IMR-90 (cell line): ENCODE measurements at regions not wholly inside any gene's neighbourhood (a gene's known extent, or its start where the extent isn't known, plus 50 kb on each side); places are given as distances from the start of the nearest gene placed in this dataset.

ENCODE experiments used
- ATAC-seq: fragments of 200-7000 bp; cut with Tn5 transposase; 2 replicates; pipeline ENCODE4 v1.9.1; 2020; ENCODE audit warnings: low read depth, mild to moderate bottlenecking, moderate library complexity
- BruUV-seq: library from RNA; stranded (reverse); fragments of 400-500 nt; replicated peaks from 2 replicates; lab custom pipeline; 2021; lab: Mats Ljungman, UMichigan
- CTCF ChIA-PET: fragments of 300-600 bp; formaldehyde crosslinking; extraction: SDS; loops from one replicate; lab custom pipeline; 2021; ENCODE audit warnings: antibody characterized with exemption; lab: Yijun Ruan, JAX
- POLR2A ChIA-PET: fragments of 300-600 bp; sonication (Branson Sonifier 250); formaldehyde crosslinking; loops from one replicate; lab custom pipeline; 2022; ENCODE audit warnings: antibody characterized with exemption; ENCODE audit not compliant: unreplicated experiment; lab: Charles Lee
- DNase-seq: peaks from one replicate; pipeline ENCODE4 v3.0.0; 2013
- H2AFZ ChIP-seq: replicated peaks from 2 replicates; pipeline ENCODE3; 2013; ENCODE audit warnings: low read length, mild to moderate bottlenecking; ENCODE audit not compliant: poor library complexity
- H2AK5ac ChIP-seq: 2 replicates; pipeline ENCODE4 v1.6.1; 2013; ENCODE audit warnings: low read depth, low read length, inconsistent platforms
- H2AK9ac ChIP-seq: replicated peaks from 2 replicates; pipeline ENCODE3; 2013; ENCODE audit warnings: mild to moderate bottlenecking, low read depth, low read length, moderate library complexity; ENCODE audit not compliant: poor library complexity
- H2BK120ac ChIP-seq: 2 replicates; pipeline ENCODE4 v1.6.1; 2013; ENCODE audit warnings: low read depth, low read length, inconsistent platforms
- H2BK15ac ChIP-seq: 3 replicates; pipeline ENCODE4 v1.6.1; 2013; ENCODE audit warnings: low read depth, low read length, inconsistent platforms
- H2BK20ac ChIP-seq: 2 replicates; pipeline ENCODE4 v1.6.1; 2013; ENCODE audit warnings: low read depth, mild to moderate bottlenecking, inconsistent platforms, low read length, moderate library complexity
- H2BK5ac ChIP-seq: 2 replicates; pipeline ENCODE4 v1.6.1; 2013; ENCODE audit warnings: mild to moderate bottlenecking, low read depth, low read length, inconsistent platforms; ENCODE audit not compliant: poor library complexity, severe bottlenecking
- H3K14ac ChIP-seq: replicated peaks from 2 replicates; pipeline ENCODE4 v1.6.1; 2013; ENCODE audit warnings: low read depth, low read length, inconsistent platforms
- H3K18ac ChIP-seq: 2 replicates; pipeline ENCODE4 v1.6.1; 2013; ENCODE audit warnings: low read depth, low read length, control low read depth
- H3K23ac ChIP-seq: 2 replicates; pipeline ENCODE4 v1.6.1; 2013; ENCODE audit warnings: low read depth, low read length, inconsistent platforms
- H3K27ac ChIP-seq: 2 replicates; pipeline ENCODE4 v1.5.1; 2013; ENCODE audit warnings: mild to moderate bottlenecking, control low read depth, low read length; ENCODE audit not compliant: insufficient read depth
- H3K27me3 ChIP-seq: 2 replicates; pipeline ENCODE4 v1.6.1; 2013; ENCODE audit warnings: low read length; ENCODE audit not compliant: control insufficient read depth, insufficient read depth
- H3K36me3 ChIP-seq: 2 replicates; pipeline ENCODE4 v1.6.1; 2013; ENCODE audit warnings: low read length, mixed read lengths; ENCODE audit not compliant: control insufficient read depth, insufficient read depth
- H3K4ac ChIP-seq: 2 replicates; pipeline ENCODE4 v1.6.1; 2013; ENCODE audit warnings: low read depth, low read length, inconsistent platforms
- H3K4me1 ChIP-seq: 2 replicates; pipeline ENCODE4 v1.6.1; 2013; ENCODE audit warnings: low read length, mixed read lengths; ENCODE audit not compliant: control insufficient read depth, insufficient read depth
- H3K4me2 ChIP-seq: 2 replicates; pipeline ENCODE4 v1.6.1; 2013; ENCODE audit warnings: low read depth, mild to moderate bottlenecking, control low read depth, low read length, moderate library complexity
- H3K4me3 ChIP-seq: 2 replicates; pipeline ENCODE4 v1.5.1; 2013; ENCODE audit warnings: low read depth, mild to moderate bottlenecking, control low read depth, low read length, moderate library complexity; ENCODE audit not compliant: insufficient read depth
- H3K56ac ChIP-seq: 2 replicates; pipeline ENCODE4 v1.6.1; 2013; ENCODE audit warnings: low read length, inconsistent platforms; ENCODE audit not compliant: insufficient read depth; ENCODE audit errors: extremely low read depth
- H3K79me1 ChIP-seq, 2 experiments: 2 replicates each; pipeline ENCODE4 v1.6.1; 2013; ENCODE audit warnings: low read length in 2 of 2, inconsistent platforms in 1 of 2, low read depth in 1 of 2
- H3K9ac ChIP-seq: 2 replicates; pipeline ENCODE4 v1.6.1; 2013; ENCODE audit warnings: low read depth, low read length, control low read depth
- H3K9me1 ChIP-seq: 2 replicates; pipeline ENCODE4 v1.6.1; 2013; ENCODE audit warnings: low read length, inconsistent platforms; ENCODE audit not compliant: insufficient read depth
- H3K9me3 ChIP-seq: 2 replicates; pipeline ENCODE4 v1.6.1; 2013; ENCODE audit warnings: low read length; ENCODE audit not compliant: control insufficient read depth, insufficient read depth
- H4K20me1 ChIP-seq: 2 replicates; pipeline ENCODE4 v1.6.1; 2013; ENCODE audit warnings: low read length, inconsistent platforms; ENCODE audit not compliant: insufficient read depth
- H4K5ac ChIP-seq: 2 replicates; pipeline ENCODE4 v1.6.1; 2013; ENCODE audit warnings: mild to moderate bottlenecking, low read depth, low read length, control low read depth
- H4K8ac ChIP-seq, 2 experiments: 2 replicates each; pipeline ENCODE4 v1.6.1; 2013; ENCODE audit warnings: low read depth in 2 of 2, low read length in 2 of 2, control low read depth in 1 of 2, inconsistent platforms in 1 of 2
- H4K91ac ChIP-seq: 2 replicates; pipeline ENCODE4 v1.6.1; 2013; ENCODE audit warnings: low read depth, low read length, inconsistent platforms; ENCODE audit not compliant: insufficient read depth
- CEBPB ChIP-seq: IDR thresholded peaks from 2 replicates; pipeline ENCODE4 v1.6.1; 2012; ENCODE audit warnings: low read depth, low read length, improper control_type of control experiment
- CHD1 ChIP-seq: IDR thresholded peaks from 2 replicates; pipeline ENCODE4 v1.6.1; 2012; ENCODE audit warnings: low read depth, low read length, improper control_type of control experiment
- CTCF ChIP-seq: conservative IDR thresholded peaks from 2 replicates; pipeline ENCODE4 v1.5.1; 2012; ENCODE audit warnings: mild to moderate bottlenecking, low read depth, low read length, improper control_type of control experiment
- FOS ChIP-seq: fragments of 150-350 bp; IDR thresholded peaks from 2 replicates; pipeline ENCODE4 v1.6.1; 2016; ENCODE audit warnings: low read depth, low read length
- MAFK ChIP-seq: IDR thresholded peaks from 2 replicates; pipeline ENCODE4 v1.6.1; 2012; ENCODE audit warnings: low read depth, low read length, improper control_type of control experiment
- MXI1 ChIP-seq: IDR thresholded peaks from 2 replicates; pipeline ENCODE4 v1.6.1; 2012; ENCODE audit warnings: low read depth, mild to moderate bottlenecking, low read length, moderate library complexity, borderline replicate concordance
- NFE2L2 ChIP-seq: fragments of 150-350 bp; IDR thresholded peaks from 2 replicates; pipeline ENCODE4 v1.6.1; 2016; ENCODE audit warnings: low read depth, mild to moderate bottlenecking, low read length
- POLR2A ChIP-seq: IDR thresholded peaks from 2 replicates; pipeline ENCODE4 v1.6.1; 2012; ENCODE audit warnings: mild to moderate bottlenecking, low read depth, low read length
- RCOR1 ChIP-seq: IDR thresholded peaks from 2 replicates; pipeline ENCODE4 v1.6.1; 2012; ENCODE audit warnings: mild to moderate bottlenecking, low read length, improper control_type of control experiment; ENCODE audit not compliant: insufficient replicate concordance
- RFX5 ChIP-seq: IDR thresholded peaks from 2 replicates; pipeline ENCODE4 v1.8.0; 2012; ENCODE audit warnings: low read depth, mild to moderate bottlenecking, low read length, moderate library complexity
- SMC3 ChIP-seq: fragments of 150-350 bp; IDR thresholded peaks from 2 replicates; pipeline ENCODE4 v1.6.1; 2016; ENCODE audit warnings: low read depth, mild to moderate bottlenecking, antibody characterized with exemption, low read length, moderate library complexity
- WGBS, 2 experiments: methylation state at CpG; one replicate each; pipeline versions ENCODE4 v1.1.5 to v1.1.7; 2013; ENCODE audit warnings: missing lambda C conversion rate in 2 of 2; ENCODE audit not compliant: insufficient read length in 1 of 2; ENCODE audit errors: extremely low coverage in 2 of 2; 5-methylcytosine and 5-hydroxymethylcytosine counted together
- dilution Hi-C: fragments of 300-500 bp; cut with HindIII; formaldehyde crosslinking; loops from one replicate; pipeline ENCODE4 v1.14.3; 2018; ENCODE audit warnings: low sequenced_read_pairs; ENCODE audit not compliant: unreplicated experiment
- in situ Hi-C: fragments of 300-500 bp; cut with MboI; formaldehyde crosslinking; loops from 3 replicates; pipeline ENCODE4 v1.14.3; 2019; ENCODE audit warnings: low sequenced_read_pairs, inconsistent platforms, mixed read lengths
- intact Hi-C: fragments of 100-400 bp; cut with micrococcal nuclease; formaldehyde crosslinking; loops from 2 replicates; pipeline ENCODE4 v1.10.0; 2022
- TF ChIP-seq, protein P1 (sequence below): fragments of 150-350 bp; IDR thresholded peaks from 2 replicates; pipeline ENCODE4 v1.6.1; 2016; ENCODE audit warnings: low read depth, mild to moderate bottlenecking, low read length, moderate library complexity, borderline replicate concordance

DNA sequence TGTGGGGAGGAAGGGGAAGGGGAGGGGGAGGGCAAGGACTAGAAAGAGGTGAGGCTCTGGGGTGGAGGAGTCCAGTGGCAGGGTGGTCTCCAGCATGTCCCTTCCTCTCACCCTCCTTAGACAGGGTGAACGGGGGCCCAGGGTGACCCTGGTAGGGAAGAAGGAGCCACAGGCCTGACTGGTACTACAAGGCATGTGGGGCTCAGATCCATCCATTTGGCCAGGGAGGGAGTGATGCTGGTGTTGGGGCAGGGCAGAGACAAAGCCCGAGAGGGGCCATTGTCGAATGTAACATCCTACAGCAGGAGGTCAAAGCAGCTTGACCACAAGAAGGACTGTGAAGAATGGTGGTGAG lies 69.0 kb upstream of the SHISAL1 start:
- no peak overlapping the region for H4K91ac ChIP-seq
- no peak overlapping the region for H3K18ac ChIP-seq
- in situ Hi-C loops (no loop called here), dilution Hi-C loops (no loop called here), intact Hi-C loops (no loop called here)
- no peak overlapping the region for H3K4me2 ChIP-seq
- no peaks in the 10 kb centered on the region for H3K79me1 ChIP-seq
- H2BK5ac ChIP-seq, result no peak overlapping the region
- TF ChIP-seq RCOR1 (no peak), CEBPB (no peak), CHD1 (no peak), SMC3 (no peak), POLR2A (no peak), NFE2L2 (no peak), MXI1 (no peak), RFX5 (no peak), CTCF (no peak), MAFK (no peak), FOS (no peak)
- TF ChIP-seq, protein P1, sequence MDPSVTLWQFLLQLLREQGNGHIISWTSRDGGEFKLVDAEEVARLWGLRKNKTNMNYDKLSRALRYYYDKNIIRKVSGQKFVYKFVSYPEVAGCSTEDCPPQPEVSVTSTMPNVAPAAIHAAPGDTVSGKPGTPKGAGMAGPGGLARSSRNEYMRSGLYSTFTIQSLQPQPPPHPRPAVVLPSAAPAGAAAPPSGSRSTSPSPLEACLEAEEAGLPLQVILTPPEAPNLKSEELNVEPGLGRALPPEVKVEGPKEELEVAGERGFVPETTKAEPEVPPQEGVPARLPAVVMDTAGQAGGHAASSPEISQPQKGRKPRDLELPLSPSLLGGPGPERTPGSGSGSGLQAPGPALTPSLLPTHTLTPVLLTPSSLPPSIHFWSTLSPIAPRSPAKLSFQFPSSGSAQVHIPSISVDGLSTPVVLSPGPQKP, result no peak
- POLR2A ChIA-PET, result no interaction called here
- no peak overlapping the region for H3K14ac ChIP-seq
- no peak overlapping the region for H4K5ac ChIP-seq
- WGBS, 2 experiments, result no CpG with 5 or more reads among the region's 3 CpGs
- DNase-seq (no peak), ATAC-seq (no peak)
- H2BK20ac ChIP-seq, result no peak overlapping the region
- no peak overlapping the region for H3K4me3 ChIP-seq
- H4K20me1 ChIP-seq, result no peaks in the 10 kb centered on the region
- H4K8ac ChIP-seq, result no peak overlapping the region
- H2BK120ac ChIP-seq, result no peak overlapping the region
- no peaks in the 10 kb centered on the region for H3K36me3 ChIP-seq
- H2AK5ac ChIP-seq, result no peak overlapping the region
- H2AFZ ChIP-seq, result no peak overlapping the region
- H3K9me1 ChIP-seq, result 0 out of 2 replicates have a peak, but pooled peaks cover 2% of the 10 kb centered on the region
- CTCF ChIA-PET, result interaction anchor here (0.8 kb wide), 1 partner anchor 12 kb away, joined by 3 read pairs; no protein-coding TSS in a partner anchor
- BruUV-seq, result no TSS peak
- peaks cover 6% of the 10 kb centered on the region for H3K9me3 ChIP-seq
- H2AK9ac ChIP-seq, result no peak overlapping the region
- H3K27me3 ChIP-seq, result peaks cover 20% of the 10 kb centered on the region
- no peak overlapping the region for H3K4ac ChIP-seq
- H3K23ac ChIP-seq, result no peak overlapping the region
- no peaks in the 10 kb centered on the region; the same call in 1 of the 2 replicates for H3K4me1 ChIP-seq
- no peak overlapping the region for H3K9ac ChIP-seq
- H3K27ac ChIP-seq, result no peak overlapping the region
- no peak overlapping the region for H3K56ac ChIP-seq
- no peak overlapping the region for H2BK15ac ChIP-seq
